Liver (tissue), 8 donors: ENCODE measurements at regions not wholly inside any gene's neighbourhood (a gene's known extent, or its start where the extent isn't known, plus 50 kb on each side); places are given as distances from the start of the nearest gene placed in this dataset.

Experiments
- DNase-seq: peaks from one replicate; pipeline ENCODE4 v3.0.0-alpha.2; 2017; ENCODE audit warnings: low spot score
- H3K27ac ChIP-seq, 2 donors: one replicate each; pipeline ENCODE4 v1.7.0; 2013; ENCODE audit warnings: inconsistent platforms in 2 of 2, low read length in 2 of 2, control low read depth in 1 of 2, low read depth in 1 of 2, mild to moderate bottlenecking in 1 of 2
- H3K27me3 ChIP-seq, 4 donors: one replicate each; pipeline versions ENCODE4 v1.6.1 to v1.7.0; 2013; ENCODE audit warnings: low read length in 3 of 4, inconsistent platforms in 1 of 4, mild to moderate bottlenecking in 1 of 4, moderate library complexity in 1 of 4; ENCODE audit not compliant: control insufficient read depth in 4 of 4, insufficient read depth in 4 of 4
- H3K36me3 ChIP-seq, 4 donors: one replicate each; pipeline versions ENCODE4 v1.6.1 to v1.7.0; 2013; ENCODE audit warnings: low read length in 3 of 4, mild to moderate bottlenecking in 3 of 4, low read depth in 1 of 4, moderate library complexity in 1 of 4; ENCODE audit not compliant: control insufficient read depth in 4 of 4, insufficient read depth in 3 of 4
- H3K4me1 ChIP-seq, 4 donors: one replicate each; pipeline versions ENCODE4 v1.6.1 to v1.7.0; 2013; ENCODE audit warnings: low read length in 3 of 4, mild to moderate bottlenecking in 3 of 4, moderate library complexity in 1 of 4; ENCODE audit not compliant: control insufficient read depth in 4 of 4, insufficient read depth in 4 of 4
- H3K4me3 ChIP-seq, 3 donors: one replicate each; pipeline versions ENCODE4 v1.6.1 to v1.7.0; 2013; ENCODE audit warnings: low read length in 3 of 3, control low read depth in 1 of 3, low read depth in 1 of 3, mild to moderate bottlenecking in 1 of 3
- H3K9ac ChIP-seq, 2 donors: one replicate each; pipeline ENCODE4 v1.7.0; 2013; ENCODE audit warnings: low read length in 2 of 2, mild to moderate bottlenecking in 2 of 2, moderate library complexity in 2 of 2, control low read depth in 1 of 2, low read depth in 1 of 2
- H3K9me3 ChIP-seq, 4 donors: one replicate each; pipeline versions ENCODE4 v1.6.1 to v1.7.0; 2013; ENCODE audit warnings: low read length in 3 of 4; ENCODE audit not compliant: control insufficient read depth in 4 of 4
- CTCF ChIP-seq: fragments of 150-350 bp; IDR thresholded peaks from 2 replicates; pipeline ENCODE4 v1.5.1; 2017; ENCODE audit warnings: improper control_type of control experiment, low read depth, low read length; ENCODE audit not compliant: missing input control
- EGR1 ChIP-seq, 2 donors: IDR thresholded peaks; 2 replicates each; pipeline ENCODE4 v1.6.1; 2016 to 2018; ENCODE audit warnings: antibody characterized with exemption in 2 of 2, low read depth in 2 of 2
- FOXA1 ChIP-seq: IDR thresholded peaks from 2 replicates; pipeline ENCODE4 v1.6.1; 2016; ENCODE audit warnings: antibody characterized with exemption
- FOXA2 ChIP-seq: IDR thresholded peaks from 2 replicates; pipeline ENCODE4 v1.6.1; 2016; ENCODE audit warnings: antibody characterized with exemption
- HNF4A ChIP-seq, 2 donors: conservative IDR thresholded peaks; 2 replicates each; pipeline ENCODE4 v1.6.1; 2016; ENCODE audit warnings: antibody characterized with exemption in 2 of 2, mild to moderate bottlenecking in 2 of 2
- JUND ChIP-seq, 2 donors: IDR thresholded peaks; 2 replicates each; pipeline ENCODE4 v1.6.1; 2016; ENCODE audit warnings: antibody characterized with exemption in 2 of 2
- MAX ChIP-seq: IDR thresholded peaks from 2 replicates; pipeline ENCODE4 v1.6.1; 2016; ENCODE audit warnings: antibody characterized with exemption
- NR2F2 ChIP-seq: IDR thresholded peaks from 2 replicates; pipeline ENCODE4 v1.6.1; 2016; ENCODE audit warnings: antibody characterized with exemption
- RAD21 ChIP-seq, 2 donors: IDR thresholded peaks; 2 replicates each; pipeline ENCODE4 v1.6.1; 2016; ENCODE audit warnings: antibody characterized with exemption in 2 of 2, mild to moderate bottlenecking in 2 of 2
- REST ChIP-seq: IDR thresholded peaks from 2 replicates; pipeline ENCODE4 v1.6.1; 2016; ENCODE audit warnings: antibody characterized with exemption, mild to moderate bottlenecking
- RXRA ChIP-seq, 2 donors: IDR thresholded peaks; 2 replicates each; pipeline ENCODE4 v1.6.1; 2017 to 2018; ENCODE audit warnings: antibody characterized with exemption in 2 of 2, mild to moderate bottlenecking in 1 of 2
- SP1 ChIP-seq: IDR thresholded peaks from 2 replicates; pipeline ENCODE4 v1.6.1; 2018; ENCODE audit warnings: antibody characterized with exemption, mild to moderate bottlenecking
- TAF1 ChIP-seq: conservative IDR thresholded peaks from 2 replicates; pipeline ENCODE4 v1.6.1; 2016; ENCODE audit warnings: antibody characterized with exemption, mild to moderate bottlenecking
- YY1 ChIP-seq: IDR thresholded peaks from 2 replicates; pipeline ENCODE4 v1.6.1; 2016; ENCODE audit warnings: antibody characterized with exemption, mild to moderate bottlenecking
- ZBTB33 ChIP-seq: IDR thresholded peaks from 2 replicates; pipeline ENCODE4 v1.6.1; 2016; ENCODE audit warnings: antibody characterized with exemption
- WGBS: extraction: QIAGEN DNeasy Blood & Tissue Kit; methylation state at CpG from one replicate; pipeline ENCODE4 v1.1.7; 2013; 5-methylcytosine and 5-hydroxymethylcytosine counted together
- donor health status: healthy.
- donor health status: healthy.
- donor health status: healthy.
- donor health status: healthy.
- donor health status: healthy.

- H3K4me1 ChIP-seq: no peaks in the 10 kb centered on the region
- H3K9ac ChIP-seq: no peak overlapping the region
- H3K27me3 ChIP-seq: no peaks in the 10 kb centered on the region
- DNase-seq: no peak
- H3K27ac ChIP-seq: no peak overlapping the region
- no peaks in the 10 kb centered on the region for H3K9me3 ChIP-seq
- no peak for TF ChIP-seq HNF4A (conservative IDR thresholded peaks at IDR 0.05)
- no peak for TF ChIP-seq SP1
- TF ChIP-seq TAF1: no peak
- TF ChIP-seq FOXA1: no peak
- no peak for TF ChIP-seq FOXA2
- TF ChIP-seq ZBTB33: no peak
- no peak for TF ChIP-seq RAD21 (IDR thresholded peaks at IDR 0.05)
- no peak overlapping the region for H3K4me3 ChIP-seq
- no peaks in the 10 kb centered on the region for H3K36me3 ChIP-seq
- WGBS: 75% methylated on average over 4 of the region's 4 CpGs
These were observed 678.5 kb downstream of the OTOL1 start for GRCh38 chr3:162175145-162175544.

- no peak for DNase-seq
- no peaks in the 10 kb centered on the region for H3K9me3 ChIP-seq
- H3K4me1 ChIP-seq: no peaks in the 10 kb centered on the region
- TF ChIP-seq RXRA (IDR thresholded peaks at IDR 0.05) (no peak), JUND (IDR thresholded peaks at IDR 0.05) (no peak), MAX (no peak), FOXA2 (no peak), ZBTB33 (no peak), NR2F2 (no peak), CTCF (no peak), EGR1 (IDR thresholded peaks at IDR 0.05; ENCODE audit: low read depth in 2 of 2) (no peak)
- no peaks in the 10 kb centered on the region for H3K36me3 ChIP-seq
- no peak overlapping the region for H3K4me3 ChIP-seq
- 31% methylated on average over 3 of the region's 3 CpGs for WGBS
- no peaks in the 10 kb centered on the region for H3K27me3 ChIP-seq
- H3K9ac ChIP-seq: no peak overlapping the region
- no peak overlapping the region for H3K27ac ChIP-seq
These were observed 679.3 kb downstream of the OTOL1 start for GRCh38 chr3:162175878-162176277.

GRCh38 chr3:162183440-162183839 lies 686.8 kb downstream of the OTOL1 start:
- Histone ChIP-seq H3K4me3 (no peak overlapping the region), H3K36me3 (no peaks in the 10 kb centered on the region), H3K27me3 (no peaks in the 10 kb centered on the region), H3K4me1 (no peaks in the 10 kb centered on the region), H3K9me3 (no peaks in the 10 kb centered on the region), H3K27ac (no peak overlapping the region), H3K9ac (no peak overlapping the region)
- no peak for DNase-seq
- 91% methylated on average over 1 of the region's 1 CpG for WGBS
- TF ChIP-seq YY1 (no peak), HNF4A (conservative IDR thresholded peaks at IDR 0.05) (no peak), SP1 (no peak), EGR1 (IDR thresholded peaks at IDR 0.05; ENCODE audit: low read depth in 2 of 2) (no peak), RAD21 (IDR thresholded peaks at IDR 0.05) (no peak), REST (no peak), NR2F2 (no peak), JUND (IDR thresholded peaks at IDR 0.05) (no peak), FOXA1 (no peak), ZBTB33 (no peak)
